DMS79 treated with DMSO at 0.1 percent for 48 hours (cell line): ENCODE measurements at regions not wholly inside any gene's neighbourhood (a gene's known extent, or its start where the extent isn't known, plus 50 kb on each side); places are given as distances from the start of the nearest gene placed in this dataset.
A peak's percentile ranks its signal among the peaks of the same experiment; 100 is the strongest.
"Not testable (repeated sequence)": the region's sequence is repeated elsewhere in the genome, so short reads cannot be mapped to it uniquely, and the experiment has no call there.

Experiments used
- DNase-seq: peaks from one replicate; lab custom pipeline; 2025; lab: John Stamatoyannopoulos, UW

- DNase-seq: no peak
Observed at GRCh38 chr2:163187119-163187518, 348.6 kb upstream of the KCNH7 start.

GRCh38 chr2:163185160-163185559, 346.6 kb upstream of the KCNH7 start:
- DNase-seq: no peak

GRCh38 chr2:163182764-163183354, 344.3 kb upstream of the KCNH7 start:
- peak; percentile 5 for DNase-seq

GRCh38 chr2:163177592-163177991, 339.0 kb upstream of the KCNH7 start:
- no peak for DNase-seq

GRCh38 chr2:163175294-163175693, 336.7 kb upstream of the KCNH7 start:
- no peak for DNase-seq

- no peak for DNase-seq
Observed at GRCh38 chr2:163173591-163173990, 335.0 kb upstream of the KCNH7 start.

- no peak for DNase-seq
Observed at GRCh38 chr2:163171786-163172530, 333.4 kb upstream of the KCNH7 start.

GRCh38 chr2:163157891-163158496, 319.4 kb upstream of the KCNH7 start:
- DNase-seq: no peak

- DNase-seq: no peak
Observed at GRCh38 chr2:163157411-163157810, 318.8 kb upstream of the KCNH7 start.

- no peak for DNase-seq
Observed at GRCh38 chr2:163155925-163156324, 317.4 kb upstream of the KCNH7 start.

- DNase-seq: peak; percentile 9
Observed at GRCh38 chr2:163155279-163155883, 316.8 kb upstream of the KCNH7 start.

GRCh38 chr2:163142618-163143017, 304.1 kb upstream of the KCNH7 start:
- no peak for DNase-seq

- DNase-seq: no peak
Observed at GRCh38 chr2:163138947-163139346, 300.4 kb upstream of the KCNH7 start.

GRCh38 chr2:163135256-163135655, 296.7 kb upstream of the KCNH7 start:
- no peak for DNase-seq

- DNase-seq: no peak
Observed at GRCh38 chr2:163133602-163134001, 295.0 kb upstream of the KCNH7 start.

- peak; percentile 57 for DNase-seq
Observed at GRCh38 chr2:163132850-163133249, 294.3 kb upstream of the KCNH7 start.

- DNase-seq: not testable (repeated sequence)
Observed at GRCh38 chr2:163132207-163132606, 293.6 kb upstream of the KCNH7 start.

- DNase-seq: no peak
Observed at GRCh38 chr2:163123526-163123925, 285.0 kb upstream of the KCNH7 start.

GRCh38 chr2:163122257-163122656, 283.7 kb upstream of the KCNH7 start:
- no peak for DNase-seq

GRCh38 chr2:163121483-163121882, 282.9 kb upstream of the KCNH7 start:
- no peak for DNase-seq

GRCh38 chr2:163119966-163120365, 281.4 kb upstream of the KCNH7 start:
- no peak for DNase-seq

- no peak for DNase-seq
Observed at GRCh38 chr2:163086940-163087339, 248.4 kb upstream of the KCNH7 start.
